PC-3 (cell line): ENCODE measurements at regions not wholly inside any gene's neighbourhood (a gene's known extent, or its start where the extent isn't known, plus 50 kb on each side); places are given as distances from the start of the nearest gene placed in this dataset.
A peak's percentile ranks its signal among the peaks of the same experiment; 100 is the strongest.

Experiments
- ATAC-seq: fragments of 200-7000 bp; cut with Tn5 transposase; 2 replicates; pipeline ENCODE4 v1.9.1; 2020; ENCODE audit warnings: mild to moderate bottlenecking, moderate library complexity
- BruUV-seq: library from RNA; stranded (reverse); fragments of 400-500 nt; replicated peaks from 2 replicates; lab custom pipeline; 2021; lab: Mats Ljungman, UMichigan
- CTCF ChIA-PET: fragments of 300-600 bp; sonication (Branson Sonifier 250); formaldehyde crosslinking; loops from one replicate; lab custom pipeline; 2022; ENCODE audit warnings: antibody characterized with exemption; lab: Charles Lee
- POLR2A ChIA-PET: fragments of 300-600 bp; sonication (Branson Sonifier 250); formaldehyde crosslinking; loops from one replicate; lab custom pipeline; 2022; ENCODE audit warnings: antibody characterized with exemption; ENCODE audit not compliant: unreplicated experiment; lab: Charles Lee
- DNase-seq: peaks from one replicate; pipeline ENCODE4 v3.0.0-alpha.2; 2015
- H2AFZ ChIP-seq: fragments of 300-600 bp; sonication (generic); 2 replicates; pipeline ENCODE4 v1.6.0; 2016; ENCODE audit warnings: antibody characterized with exemption, low read length
- H3F3A ChIP-seq: fragments of 300-600 bp; sonication (generic); one replicate; pipeline ENCODE4 v1.6.0; 2017; ENCODE audit warnings: antibody characterized with exemption, low read length, control low read depth, mild to moderate bottlenecking; ENCODE audit not compliant: unreplicated experiment
- H3K27ac ChIP-seq: fragments of 300-600 bp; sonication (generic); 2 replicates; pipeline ENCODE4 v1.5.1; 2016; ENCODE audit warnings: mild to moderate bottlenecking, low read length
- H3K27me3 ChIP-seq: fragments of 300-600 bp; sonication (generic); 2 replicates; pipeline ENCODE4 v1.6.1; 2016; ENCODE audit warnings: low read length, mixed read lengths
- H3K36me3 ChIP-seq: fragments of 300-600 bp; sonication (generic); 2 replicates; pipeline ENCODE4 v1.6.1; 2016; ENCODE audit warnings: low read depth, mixed run types, low read length, mixed read lengths
- H3K4me1 ChIP-seq: fragments of 300-600 bp; sonication (generic); 2 replicates; pipeline ENCODE4 v1.5.1; 2016; ENCODE audit warnings: low read length; ENCODE audit not compliant: insufficient read depth
- H3K4me2 ChIP-seq: fragments of 300-600 bp; sonication (generic); 2 replicates; pipeline ENCODE4 v1.6.0; 2016; ENCODE audit warnings: low read length
- H3K4me3 ChIP-seq: fragments of 300-600 bp; sonication (generic); 2 replicates; pipeline ENCODE4 v1.5.1; 2016; ENCODE audit warnings: mild to moderate bottlenecking, low read length, mixed read lengths
- H3K79me2 ChIP-seq: fragments of 300-600 bp; sonication (generic); 2 replicates; pipeline ENCODE4 v1.6.1; 2017; ENCODE audit warnings: low read length, mixed read lengths
- H3K9ac ChIP-seq: fragments of 300-600 bp; sonication (generic); 2 replicates; pipeline ENCODE4 v1.6.0; 2016; ENCODE audit warnings: mild to moderate bottlenecking, low read length
- H3K9me2 ChIP-seq: fragments of 300-600 bp; sonication (generic); replicated peaks from 2 replicates; pipeline ENCODE4 v1.6.1; 2016; ENCODE audit warnings: mixed run types, low read length, mixed read lengths
- H3K9me3 ChIP-seq: fragments of 300-600 bp; sonication (generic); 2 replicates; pipeline ENCODE4 v1.6.1; 2016; ENCODE audit warnings: low read length, mixed read lengths
- H4K20me1 ChIP-seq: fragments of 300-600 bp; sonication (generic); 2 replicates; pipeline ENCODE4 v1.6.1; 2016; ENCODE audit warnings: low read length, mixed read lengths
- CTCF ChIP-seq: fragments of 300-600 bp; sonication (generic); conservative IDR thresholded peaks from 2 replicates; pipeline ENCODE4 v1.5.1; 2017; ENCODE audit warnings: antibody characterized with exemption, low read depth, mild to moderate bottlenecking, low read length
- EZH2 ChIP-seq: fragments of 300-600 bp; sonication (generic); IDR thresholded peaks from one replicate; pipeline ENCODE4 v1.6.1; 2017; ENCODE audit warnings: antibody characterized with exemption, mild to moderate bottlenecking, low read length; ENCODE audit not compliant: unreplicated experiment
- EZH2phosphoT487 ChIP-seq: fragments of 300-600 bp; sonication (generic); IDR thresholded peaks from 2 replicates; pipeline ENCODE4 v1.6.1; 2018; ENCODE audit warnings: mild to moderate bottlenecking, antibody characterized with exemption, low read length, borderline replicate concordance
- intact Hi-C: fragments of 100-400 bp; cut with micrococcal nuclease; formaldehyde crosslinking; loops from 2 replicates; pipeline ENCODE4 v1.9.0; 2023

GRCh38 chr5:136642976-136643375 lies 277.6 kb upstream of the TRPC7 start:
- H3K27me3 ChIP-seq, result no peaks in the 10 kb centered on the region
- intact Hi-C loops, result no loop called here
- no peaks in the 10 kb centered on the region for H3K4me1 ChIP-seq
- H3K9me3 ChIP-seq, result no peaks in the 10 kb centered on the region
- H3K4me2 ChIP-seq, result no peak overlapping the region
- no peak overlapping the region for H3K4me3 ChIP-seq
- no peaks in the 10 kb centered on the region for H3K9me2 ChIP-seq
- ChIA-PET CTCF (no interaction called here), POLR2A (no interaction called here)
- H3K27ac ChIP-seq, result no peak overlapping the region
- TF ChIP-seq EZH2phosphoT487, result no peak
- no peak for TF ChIP-seq EZH2
- no peak for TF ChIP-seq CTCF
- ATAC-seq (no peak), DNase-seq (no peak)
- no peaks in the 10 kb centered on the region for H3K79me2 ChIP-seq
- no TSS peak for BruUV-seq
- H3K9ac ChIP-seq, result no peak overlapping the region
- H4K20me1 ChIP-seq, result no peaks in the 10 kb centered on the region
- no peaks in the 10 kb centered on the region for H3F3A ChIP-seq
- no peak overlapping the region for H2AFZ ChIP-seq
- H3K36me3 ChIP-seq, result no peaks in the 10 kb centered on the region

GRCh38 chr5:136639616-136640015 lies 274.3 kb upstream of the TRPC7 start:
- CTCF ChIA-PET, result no interaction called here
- Histone ChIP-seq H3K9me3 (no peaks in the 10 kb centered on the region), H3K27me3 (no peaks in the 10 kb centered on the region), H3K4me3 (no peak overlapping the region), H3K79me2 (no peaks in the 10 kb centered on the region), H3F3A (no peaks in the 10 kb centered on the region), H3K9ac (no peak overlapping the region), H2AFZ (no peak overlapping the region), H3K4me2 (no peak overlapping the region), H3K4me1 (no peaks in the 10 kb centered on the region), H3K9me2 (no peaks in the 10 kb centered on the region), H3K27ac (no peak overlapping the region), H4K20me1 (no peaks in the 10 kb centered on the region), H3K36me3 (no peaks in the 10 kb centered on the region)
- intact Hi-C loops, result no loop called here
- no TSS peak for BruUV-seq
- TF ChIP-seq EZH2, result no peak
- no peak for TF ChIP-seq EZH2phosphoT487
- TF ChIP-seq CTCF, result no peak
- POLR2A ChIA-PET, result no interaction called here
- ATAC-seq (no peak), DNase-seq (no peak)

DNA sequence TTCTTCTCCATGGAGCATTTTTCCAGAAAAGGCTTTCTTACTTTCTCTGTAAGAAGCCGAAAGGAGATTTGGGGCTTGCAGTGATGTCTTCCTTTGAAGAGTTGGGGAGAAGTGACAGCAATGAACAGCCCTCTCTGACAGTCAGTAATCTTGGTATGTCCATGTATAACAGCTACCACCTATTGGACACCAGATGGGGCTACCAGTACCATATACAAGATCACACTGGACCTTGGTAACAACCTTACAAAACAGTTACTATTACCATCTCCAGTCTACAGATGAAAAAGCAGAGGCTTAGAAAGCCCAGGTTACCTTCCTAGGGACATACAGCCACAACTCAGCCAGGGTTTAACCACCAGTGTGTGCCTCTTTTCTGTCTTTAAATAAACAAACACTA lies 272.7 kb upstream of the TRPC7 start:
- POLR2A ChIA-PET, result no interaction called here
- Histone ChIP-seq H4K20me1 (no peaks in the 10 kb centered on the region), H3K36me3 (no peaks in the 10 kb centered on the region), H3K9me3 (no peaks in the 10 kb centered on the region), H2AFZ (no peak overlapping the region), H3K79me2 (no peaks in the 10 kb centered on the region), H3K9me2 (no peaks in the 10 kb centered on the region), H3K4me2 (no peak overlapping the region), H3K27me3 (no peaks in the 10 kb centered on the region), H3F3A (no peaks in the 10 kb centered on the region), H3K4me3 (no peak overlapping the region), H3K9ac (no peak overlapping the region), H3K4me1 (no peaks in the 10 kb centered on the region), H3K27ac (no peak overlapping the region)
- no TSS peak for BruUV-seq
- ATAC-seq (peak; percentile 70), DNase-seq (peak; percentile 12)
- CTCF ChIA-PET, result interaction anchor here (1.4 kb wide), 1 partner anchor 132 kb away, joined by 7 read pairs; no protein-coding TSS in a partner anchor
- peak; percentile 42; the same call in 1 of the 2 replicates for TF ChIP-seq CTCF
- TF ChIP-seq EZH2phosphoT487, result no peak
- intact Hi-C loops, result loop anchor here (1.0 kb wide), 1 partner anchor 132 kb away; no protein-coding TSS in a partner anchor
